ENCODE measurements at regions not wholly inside any gene's neighbourhood (a gene's known extent, or its start where the extent isn't known, plus 50 kb on each side); places are given as distances from the start of the nearest gene placed in this dataset.

GRCh38 chr10:3909339-3909738, 124.3 kb upstream of the KLF6 start:
- no peak overlapping the region for H3K4me2 ChIP-seq (ENCODE audit: insufficient read depth, low read length)
- no peaks in the 10 kb centered on the region for H3K9me3 ChIP-seq (replicated peaks; ENCODE audit: control insufficient read depth, insufficient read depth, low read length)
- no peaks in the 10 kb centered on the region for H4K20me1 ChIP-seq (replicated peaks; ENCODE audit: control insufficient read depth, extremely low read depth, insufficient read depth, low read length)
- H3K27ac ChIP-seq (ENCODE audit: insufficient read depth, low read depth, low read length), result no peak overlapping the region
- dilution Hi-C loops (cut with MboI; ENCODE audit: extremely low pct_ligation_motif_present, low sequenced_read_pairs), result no loop called here
- H3K36me3 ChIP-seq (ENCODE audit: control insufficient read depth in 2 of 2, extremely low read depth in 1 of 2, insufficient read depth in 2 of 2, low read length in 2 of 2), result no peaks in the 10 kb centered on the region
- no peak overlapping the region for H2AFZ ChIP-seq (ENCODE audit: low read depth, low read length)
- H3K9me1 ChIP-seq (replicated peaks; ENCODE audit: control insufficient read depth, extremely low read depth, insufficient read depth, low read length), result no peaks in the 10 kb centered on the region
- H3K4me1 ChIP-seq (ENCODE audit: control insufficient read depth, extremely low read depth, insufficient read depth, low read length), result no peaks in the 10 kb centered on the region
- H3K79me2 ChIP-seq (ENCODE audit: control insufficient read depth, insufficient read depth, low read length), result no peaks in the 10 kb centered on the region
- H3K27me3 ChIP-seq (ENCODE audit: control insufficient read depth in 2 of 2, insufficient read depth in 2 of 2, low read length in 2 of 2), result no peaks in the 10 kb centered on the region
- H3K9ac ChIP-seq (replicated peaks; ENCODE audit: extremely low read depth, insufficient read depth, low read length), result no peak overlapping the region
- no TSS peak for BruUV-seq (replicated peaks)
- no peak for FAIRE-seq
- no peak for DNase-seq (ENCODE audit: low read depth, low spot score)
- intact Hi-C loops (cut with micrococcal nuclease), result no loop called here
- ChIA-PET CTCF (no interaction called here), POLR2A (no interaction called here)
- TF ChIP-seq FOS (IDR thresholded peaks at IDR 0.05; ENCODE audit: borderline replicate concordance, insufficient read depth, low read length) (no peak), CTCF (IDR thresholded peaks at IDR 0.05; ENCODE audit: extremely low read depth in 1 of 2, insufficient read depth in 1 of 2, low read depth in 1 of 2, low read length in 2 of 2) (no peak), POLR2AphosphoS5 (IDR thresholded peaks at IDR 0.05; ENCODE audit: insufficient read depth, low read depth, low read length) (no peak), POLR2A (IDR thresholded peaks at IDR 0.05; ENCODE audit: low read depth, low read length) (no peak), MAX (IDR thresholded peaks at IDR 0.05; ENCODE audit: insufficient read depth, insufficient read length) (no peak), JUN (IDR thresholded peaks at IDR 0.05; ENCODE audit: borderline replicate concordance, insufficient read depth, insufficient read length, low read depth) (no peak), EZH2 (IDR thresholded peaks at IDR 0.05; ENCODE audit: borderline replicate concordance, low read depth, low read length, severe bottlenecking) (no peak), GATA2 (IDR thresholded peaks at IDR 0.05; ENCODE audit: insufficient read depth, insufficient read length, low read depth, low read length) (no peak), MYC (IDR thresholded peaks at IDR 0.05; ENCODE audit: low read depth, low read length) (no peak)
- no peak overlapping the region for H3K4me3 ChIP-seq (replicated peaks in 1 of 3; ENCODE audit: insufficient read depth in 1 of 3, low read depth in 1 of 3, low read length in 3 of 3)
